ENCODE measurements at regions not wholly inside any gene's neighbourhood (a gene's known extent, or its start where the extent isn't known, plus 50 kb on each side); places are given as distances from the start of the nearest gene placed in this dataset.
"Not testable (repeated sequence)": the region's sequence is repeated elsewhere in the genome, so short reads cannot be mapped to it uniquely, and the experiment has no call there.

GRCh38 chr11:72521664-72522063, 87.3 kb upstream of the CLPB start:
- H3K27me3 ChIP-seq (ENCODE audit: insufficient read depth, low read length) = no peaks in the 10 kb centered on the region
- no peak overlapping the region for H3K27ac ChIP-seq (ENCODE audit: low read depth, low read length)
- no peaks in the 10 kb centered on the region for H3K36me3 ChIP-seq (ENCODE audit: insufficient read depth, low read length)
- DNase-seq (ENCODE audit: insufficient read length, low spot score, missing footprints) = no peak
- H3K9me3 ChIP-seq (ENCODE audit: low read depth, low read length) = no peaks in the 10 kb centered on the region
- no peak for TF ChIP-seq CTCF (IDR thresholded peaks at IDR 0.05; ENCODE audit: extremely low read depth, low read depth, low read length)
- H4K20me1 ChIP-seq (ENCODE audit: insufficient read depth, low read length) = no peaks in the 10 kb centered on the region
- no peak overlapping the region for H2AFZ ChIP-seq (ENCODE audit: low read length)
- H3K4me1 ChIP-seq (ENCODE audit: insufficient read depth, low read length) = peaks cover 7% of the 10 kb centered on the region
- no peak overlapping the region for H3K4me2 ChIP-seq (ENCODE audit: insufficient read depth, low read length)
- H3K79me2 ChIP-seq (ENCODE audit: insufficient read depth, low read length) = no peaks in the 10 kb centered on the region
- H3K4me3 ChIP-seq (ENCODE audit: insufficient read depth, low read length) = no peak overlapping the region

GRCh38 chr11:72520815-72521214, 86.5 kb upstream of the CLPB start:
- Histone ChIP-seq H3K27ac (ENCODE audit: low read depth, low read length) (no peak overlapping the region), H3K4me1 (ENCODE audit: insufficient read depth, low read length) (peaks cover 7% of the 10 kb centered on the region), H3K36me3 (ENCODE audit: insufficient read depth, low read length) (no peaks in the 10 kb centered on the region), H3K9me3 (ENCODE audit: low read depth, low read length) (no peaks in the 10 kb centered on the region), H3K4me2 (ENCODE audit: insufficient read depth, low read length) (no peak overlapping the region), H4K20me1 (ENCODE audit: insufficient read depth, low read length) (no peaks in the 10 kb centered on the region), H3K4me3 (ENCODE audit: insufficient read depth, low read length) (no peak overlapping the region), H3K79me2 (ENCODE audit: insufficient read depth, low read length) (no peaks in the 10 kb centered on the region), H3K27me3 (ENCODE audit: insufficient read depth, low read length) (no peaks in the 10 kb centered on the region), H2AFZ (ENCODE audit: low read length) (no peak overlapping the region)
- no peak for TF ChIP-seq CTCF (IDR thresholded peaks at IDR 0.05; ENCODE audit: extremely low read depth, low read depth, low read length)
- no peak for DNase-seq (ENCODE audit: insufficient read length, low spot score, missing footprints)

GRCh38 chr11:72519882-72520281, 85.6 kb upstream of the CLPB start:
- H3K79me2 ChIP-seq (ENCODE audit: insufficient read depth, low read length); H4K20me1 ChIP-seq (ENCODE audit: insufficient read depth, low read length); H3K4me1 ChIP-seq (ENCODE audit: insufficient read depth, low read length); H3K36me3 ChIP-seq (ENCODE audit: insufficient read depth, low read length); DNase-seq (ENCODE audit: insufficient read length, low spot score, missing footprints); H3K27me3 ChIP-seq (ENCODE audit: insufficient read depth, low read length); H3K27ac ChIP-seq (ENCODE audit: low read depth, low read length); H3K9me3 ChIP-seq (ENCODE audit: low read depth, low read length): not testable (repeated sequence)
- H3K4me2 ChIP-seq (ENCODE audit: insufficient read depth, low read length) = peak overlapping the region; percentile 79
- H3K4me3 ChIP-seq (ENCODE audit: insufficient read depth, low read length) = peak overlapping the region; percentile 56
- peak overlapping the region; percentile 84 for H2AFZ ChIP-seq (ENCODE audit: low read length)

GRCh38 chr11:72519220-72519881, 85.0 kb upstream of the CLPB start:
- peak overlapping the region; percentile 84 for H2AFZ ChIP-seq (ENCODE audit: low read length)
- no peaks in the 10 kb centered on the region for H3K9me3 ChIP-seq (ENCODE audit: low read depth, low read length)

More at GRCh38 chr11:72519220-72519881, 85.0 kb upstream of the CLPB start:
- no peak for TF ChIP-seq CTCF (IDR thresholded peaks at IDR 0.05; ENCODE audit: extremely low read depth, low read depth, low read length)
- H3K27me3 ChIP-seq (ENCODE audit: insufficient read depth, low read length) = no peaks in the 10 kb centered on the region
- H3K79me2 ChIP-seq (ENCODE audit: insufficient read depth, low read length) = no peaks in the 10 kb centered on the region
- H3K4me3 ChIP-seq (ENCODE audit: insufficient read depth, low read length) = peak overlapping the region; percentile 56
- no peak overlapping the region for H3K27ac ChIP-seq (ENCODE audit: low read depth, low read length)
- no peaks in the 10 kb centered on the region for H4K20me1 ChIP-seq (ENCODE audit: insufficient read depth, low read length)
- peak; percentile 77 for DNase-seq (ENCODE audit: insufficient read length, low spot score, missing footprints)
- H3K4me2 ChIP-seq (ENCODE audit: insufficient read depth, low read length) = peak overlapping the region; percentile 79
- no peaks in the 10 kb centered on the region for H3K36me3 ChIP-seq (ENCODE audit: insufficient read depth, low read length)
- peaks cover 1% of the 10 kb centered on the region for H3K4me1 ChIP-seq (ENCODE audit: insufficient read depth, low read length)
